ENCODE measurements at regions not wholly inside any gene's neighbourhood (a gene's known extent, or its start where the extent isn't known, plus 50 kb on each side); places are given as distances from the start of the nearest gene placed in this dataset.

GRCh38 chr1:168920456-168921094 lies 185.9 kb upstream of the ATP1B1 start:
- DNase-seq = no peak

GRCh38 chr1:168921629-168922028 lies 184.9 kb upstream of the ATP1B1 start:
- DNase-seq = no peak

DNA sequence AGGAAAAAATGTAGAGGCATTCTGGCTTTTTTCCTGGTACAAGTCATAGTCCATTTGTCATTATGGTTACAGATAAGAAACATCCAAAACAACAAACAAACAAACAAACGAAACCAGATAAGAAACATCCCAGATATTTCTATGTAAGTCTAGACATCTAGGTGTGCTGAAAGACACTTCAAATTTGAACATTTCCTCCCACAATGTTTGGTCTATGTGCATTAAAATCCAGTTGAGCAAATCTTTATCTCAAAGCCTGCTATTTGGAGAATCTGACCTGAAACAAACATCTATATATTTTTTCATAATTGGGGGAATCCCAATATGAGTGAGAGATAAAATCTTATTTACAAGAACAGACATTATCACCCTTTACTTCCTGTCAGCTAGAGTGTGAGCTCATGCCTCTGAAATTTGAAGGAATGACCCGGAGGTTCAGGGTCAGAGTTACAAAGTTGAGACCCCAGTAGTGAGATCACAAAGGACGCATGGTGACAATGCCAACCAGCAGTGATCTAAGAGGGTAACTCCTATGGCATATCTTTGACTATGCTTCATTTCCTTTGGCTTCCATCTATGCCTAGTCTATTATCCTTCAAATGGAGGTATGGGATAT lies 182.9 kb upstream of the ATP1B1 start:
- no peak for DNase-seq

- no peak for DNase-seq
These were observed 181.5 kb upstream of the ATP1B1 start for GRCh38 chr1:168924976-168925375.

- DNase-seq = no peak
These were observed 180.3 kb upstream of the ATP1B1 start for GRCh38 chr1:168926236-168926635.

- DNase-seq = no peak
These were observed 174.0 kb upstream of the ATP1B1 start for GRCh38 chr1:168932539-168932938.

- DNase-seq = no peak
These were observed 173.2 kb upstream of the ATP1B1 start for GRCh38 chr1:168933141-168933805.

- DNase-seq = peak in 1 of 2 experiments; percentile 49
These were observed 167.2 kb upstream of the ATP1B1 start for GRCh38 chr1:168939110-168939946.

GRCh38 chr1:168939947-168940223 lies 166.6 kb upstream of the ATP1B1 start:
- no peak for DNase-seq

GRCh38 chr1:168941640-168942039 lies 164.8 kb upstream of the ATP1B1 start:
- DNase-seq = no peak

GRCh38 chr1:168942165-168942564 lies 164.3 kb upstream of the ATP1B1 start:
- no peak for DNase-seq

GRCh38 chr1:168945870-168946269 lies 160.6 kb upstream of the ATP1B1 start:
- no peak for DNase-seq

- DNase-seq = no peak
These were observed 159.4 kb upstream of the ATP1B1 start for GRCh38 chr1:168947041-168947440.

DNA sequence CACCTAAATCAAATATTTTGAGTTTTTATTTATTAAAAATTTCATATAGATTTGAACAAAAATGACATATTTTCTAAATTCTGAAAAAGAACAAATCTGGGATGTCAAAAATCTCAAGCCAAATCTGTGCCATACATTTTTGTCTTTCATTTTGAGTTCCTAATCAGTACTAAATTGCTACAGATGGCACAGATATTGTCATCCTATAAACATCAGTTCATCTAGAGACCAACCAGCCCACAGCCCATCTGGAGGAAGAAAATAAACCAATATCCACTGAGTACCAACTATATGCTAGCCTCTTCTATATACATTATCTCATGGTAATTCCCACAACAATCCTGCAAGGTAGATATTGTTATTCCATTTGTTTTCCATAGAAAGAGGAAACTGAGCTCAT lies 156.8 kb upstream of the ATP1B1 start:
- no peak for DNase-seq

DNA sequence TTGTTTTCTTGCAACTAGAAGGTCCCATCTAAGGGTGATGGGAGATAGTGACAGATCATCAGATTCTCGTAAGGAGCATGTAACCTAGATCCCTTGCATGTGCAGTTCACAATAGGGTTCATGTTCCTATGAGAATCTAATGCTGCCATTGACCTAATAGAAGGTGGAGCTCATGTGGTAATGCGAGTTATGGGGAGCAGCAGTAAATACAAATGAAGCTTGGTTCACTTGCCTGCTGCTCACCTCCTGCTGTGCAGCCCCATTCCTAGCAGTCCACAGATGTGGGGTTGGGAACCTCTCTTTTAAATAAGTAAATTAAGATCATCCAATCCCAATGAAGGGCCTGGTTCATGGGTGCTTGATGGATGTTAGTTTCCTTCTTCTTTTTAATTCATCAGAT lies 148.7 kb upstream of the ATP1B1 start:
- no peak for DNase-seq

- peak in 1 of 2 experiments; percentile 33 for DNase-seq
These were observed 147.8 kb upstream of the ATP1B1 start for GRCh38 chr1:168958562-168959289.

- no peak for DNase-seq
These were observed 147.1 kb upstream of the ATP1B1 start for GRCh38 chr1:168959382-168959781.

GRCh38 chr1:168960114-168960513 lies 146.4 kb upstream of the ATP1B1 start:
- DNase-seq = no peak

DNA sequence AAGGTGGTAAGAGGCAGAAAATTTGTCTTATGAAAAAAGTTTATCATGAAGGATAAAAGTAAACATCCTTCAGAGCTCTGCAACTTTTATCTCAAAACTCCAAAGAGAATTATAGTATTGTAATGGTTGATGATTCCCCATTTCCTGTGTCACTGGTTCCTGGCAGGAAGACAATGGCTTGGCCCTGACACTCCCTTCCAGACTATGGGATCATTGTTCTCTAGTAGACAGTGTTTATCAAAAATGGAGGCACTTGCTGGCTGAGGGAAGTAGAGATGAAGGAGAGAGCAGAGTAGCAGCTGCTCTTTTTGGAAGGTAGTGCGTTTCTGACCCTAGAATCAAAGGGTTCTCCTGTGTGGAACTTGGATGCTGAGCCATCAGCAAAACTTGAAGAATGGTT lies 145.9 kb upstream of the ATP1B1 start:
- no peak for DNase-seq

GRCh38 chr1:168963601-168964000 lies 142.9 kb upstream of the ATP1B1 start:
- DNase-seq = no peak

DNA sequence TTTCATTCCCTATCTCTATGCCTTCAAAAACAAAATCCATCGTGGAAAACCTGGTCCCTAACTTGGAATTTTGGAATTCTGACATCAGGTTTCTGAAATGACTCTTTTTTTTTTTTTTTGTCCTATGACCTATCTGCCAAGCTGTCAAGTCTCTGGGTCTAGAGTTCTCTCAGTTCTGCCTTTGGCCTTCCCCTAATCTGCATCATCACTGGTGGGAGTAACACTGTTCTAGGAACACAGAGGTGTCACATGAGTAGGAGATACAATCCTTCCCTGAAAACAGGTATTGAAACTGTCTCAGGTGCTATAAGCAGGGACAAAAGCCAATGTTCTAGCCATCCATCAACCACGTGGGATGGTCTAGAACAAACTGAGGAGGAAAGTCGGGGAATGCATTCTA lies 142.0 kb upstream of the ATP1B1 start:
- DNase-seq = no peak

DNA sequence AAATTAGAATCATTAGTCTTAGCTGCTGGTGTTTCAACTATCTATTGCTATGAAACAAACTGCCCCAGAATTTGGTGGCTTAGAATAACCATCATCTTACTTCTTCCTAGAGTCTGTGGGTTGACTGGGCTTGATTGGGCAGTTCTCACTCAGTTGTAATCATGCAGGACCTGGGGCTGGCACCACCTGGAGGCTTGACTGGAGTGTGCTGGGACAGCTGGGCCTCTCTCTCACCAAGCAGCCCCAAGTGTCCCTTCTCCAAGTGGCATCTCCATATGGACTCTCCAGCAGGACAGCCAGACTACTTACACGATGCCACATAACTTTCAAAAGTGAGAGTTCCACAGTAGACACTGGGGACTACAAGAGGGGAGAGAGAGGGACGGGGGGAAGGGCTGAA lies 140.3 kb upstream of the ATP1B1 start:
- no peak for DNase-seq

DNA sequence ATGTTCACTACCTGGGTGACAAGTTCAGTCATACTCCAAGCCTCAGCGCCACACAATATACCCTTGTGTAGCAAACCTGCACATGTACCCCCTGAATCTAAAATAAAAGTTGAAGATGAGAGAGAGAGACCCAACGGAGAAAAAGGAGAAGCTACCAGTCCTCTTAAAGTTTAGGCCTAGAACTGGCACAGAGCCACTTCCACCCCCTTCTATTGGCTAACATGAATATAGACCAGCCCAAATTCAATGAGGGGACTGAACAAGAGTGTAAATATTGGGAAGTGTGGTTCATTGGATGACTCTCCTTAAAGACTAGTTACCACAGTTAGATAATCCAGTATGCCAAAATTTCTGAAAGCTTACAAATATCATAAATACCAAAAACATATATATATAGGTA lies 139.9 kb upstream of the ATP1B1 start:
- no peak for DNase-seq
